PFSK-1 (cell line): ENCODE measurements at regions not wholly inside any gene's neighbourhood (a gene's known extent, or its start where the extent isn't known, plus 50 kb on each side); places are given as distances from the start of the nearest gene placed in this dataset.

Source experiments
- FOXP2 ChIP-seq: optimal IDR thresholded peaks from 2 replicates; pipeline ENCODE3; 2011; ENCODE audit warnings: borderline replicate concordance, control low read depth, inconsistent platforms; ENCODE audit not compliant: insufficient read depth; ENCODE audit errors: extremely low read length, extremely low read depth
- POLR2AphosphoS5 ChIP-seq: IDR thresholded peaks from 2 replicates; pipeline ENCODE4 v1.6.1; 2012; ENCODE audit warnings: low read depth, mild to moderate bottlenecking, control low read depth, low read length, moderate library complexity
- SIN3A ChIP-seq: IDR thresholded peaks from 2 replicates; pipeline ENCODE4 v1.6.1; 2012; ENCODE audit warnings: mild to moderate bottlenecking, low read length, moderate library complexity, borderline replicate concordance; ENCODE audit not compliant: insufficient read depth
- TAF1 ChIP-seq: IDR thresholded peaks from 2 replicates; pipeline ENCODE4 v1.6.1; 2012; ENCODE audit warnings: low read length, control low read depth, borderline replicate concordance; ENCODE audit not compliant: insufficient read depth
- TF ChIP-seq, protein P1 (sequence below), 2 experiments: IDR thresholded peaks; 2 replicates each; pipeline versions ENCODE4 v1.6.1 to v1.8.0; 2011 to 2012; ENCODE audit warnings: low read depth in 2 of 2, low read length in 2 of 2, control low read depth in 1 of 2, inconsistent platforms in 1 of 2, mild to moderate bottlenecking in 1 of 2, moderate library complexity in 1 of 2; ENCODE audit not compliant: insufficient read depth in 1 of 2

DNA sequence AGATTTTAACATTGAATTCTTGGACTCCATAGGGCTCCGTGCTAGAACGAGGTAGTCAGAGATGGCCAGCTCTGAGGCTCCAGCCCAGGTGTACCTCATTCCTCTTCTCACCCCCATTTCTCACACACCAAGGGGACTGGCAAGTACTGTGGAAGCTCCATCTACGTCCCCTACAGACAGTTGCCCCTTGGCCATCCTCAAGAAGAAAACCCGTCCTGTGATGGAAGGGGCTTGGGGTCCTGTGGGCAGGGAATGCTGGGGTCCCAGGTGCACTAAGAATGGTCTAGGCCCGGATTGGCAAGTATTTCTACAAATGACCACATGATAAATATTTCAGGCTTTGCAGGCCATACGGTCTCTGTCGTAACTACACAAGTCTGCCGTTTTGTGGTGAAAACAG, 110.3 kb downstream of the PDCL3 start:
- TF ChIP-seq, protein P1, sequence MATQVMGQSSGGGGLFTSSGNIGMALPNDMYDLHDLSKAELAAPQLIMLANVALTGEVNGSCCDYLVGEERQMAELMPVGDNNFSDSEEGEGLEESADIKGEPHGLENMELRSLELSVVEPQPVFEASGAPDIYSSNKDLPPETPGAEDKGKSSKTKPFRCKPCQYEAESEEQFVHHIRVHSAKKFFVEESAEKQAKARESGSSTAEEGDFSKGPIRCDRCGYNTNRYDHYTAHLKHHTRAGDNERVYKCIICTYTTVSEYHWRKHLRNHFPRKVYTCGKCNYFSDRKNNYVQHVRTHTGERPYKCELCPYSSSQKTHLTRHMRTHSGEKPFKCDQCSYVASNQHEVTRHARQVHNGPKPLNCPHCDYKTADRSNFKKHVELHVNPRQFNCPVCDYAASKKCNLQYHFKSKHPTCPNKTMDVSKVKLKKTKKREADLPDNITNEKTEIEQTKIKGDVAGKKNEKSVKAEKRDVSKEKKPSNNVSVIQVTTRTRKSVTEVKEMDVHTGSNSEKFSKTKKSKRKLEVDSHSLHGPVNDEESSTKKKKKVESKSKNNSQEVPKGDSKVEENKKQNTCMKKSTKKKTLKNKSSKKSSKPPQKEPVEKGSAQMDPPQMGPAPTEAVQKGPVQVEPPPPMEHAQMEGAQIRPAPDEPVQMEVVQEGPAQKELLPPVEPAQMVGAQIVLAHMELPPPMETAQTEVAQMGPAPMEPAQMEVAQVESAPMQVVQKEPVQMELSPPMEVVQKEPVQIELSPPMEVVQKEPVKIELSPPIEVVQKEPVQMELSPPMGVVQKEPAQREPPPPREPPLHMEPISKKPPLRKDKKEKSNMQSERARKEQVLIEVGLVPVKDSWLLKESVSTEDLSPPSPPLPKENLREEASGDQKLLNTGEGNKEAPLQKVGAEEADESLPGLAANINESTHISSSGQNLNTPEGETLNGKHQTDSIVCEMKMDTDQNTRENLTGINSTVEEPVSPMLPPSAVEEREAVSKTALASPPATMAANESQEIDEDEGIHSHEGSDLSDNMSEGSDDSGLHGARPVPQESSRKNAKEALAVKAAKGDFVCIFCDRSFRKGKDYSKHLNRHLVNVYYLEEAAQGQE (IDR thresholded peaks at IDR 0.05; ENCODE audit: insufficient read depth in 1 of 2, low read depth in 2 of 2, low read length in 2 of 2), result no peak
- TF ChIP-seq TAF1, result no peak
- no peak for TF ChIP-seq FOXP2
- TF ChIP-seq SIN3A, result no peak
- no peak for TF ChIP-seq POLR2AphosphoS5

DNA sequence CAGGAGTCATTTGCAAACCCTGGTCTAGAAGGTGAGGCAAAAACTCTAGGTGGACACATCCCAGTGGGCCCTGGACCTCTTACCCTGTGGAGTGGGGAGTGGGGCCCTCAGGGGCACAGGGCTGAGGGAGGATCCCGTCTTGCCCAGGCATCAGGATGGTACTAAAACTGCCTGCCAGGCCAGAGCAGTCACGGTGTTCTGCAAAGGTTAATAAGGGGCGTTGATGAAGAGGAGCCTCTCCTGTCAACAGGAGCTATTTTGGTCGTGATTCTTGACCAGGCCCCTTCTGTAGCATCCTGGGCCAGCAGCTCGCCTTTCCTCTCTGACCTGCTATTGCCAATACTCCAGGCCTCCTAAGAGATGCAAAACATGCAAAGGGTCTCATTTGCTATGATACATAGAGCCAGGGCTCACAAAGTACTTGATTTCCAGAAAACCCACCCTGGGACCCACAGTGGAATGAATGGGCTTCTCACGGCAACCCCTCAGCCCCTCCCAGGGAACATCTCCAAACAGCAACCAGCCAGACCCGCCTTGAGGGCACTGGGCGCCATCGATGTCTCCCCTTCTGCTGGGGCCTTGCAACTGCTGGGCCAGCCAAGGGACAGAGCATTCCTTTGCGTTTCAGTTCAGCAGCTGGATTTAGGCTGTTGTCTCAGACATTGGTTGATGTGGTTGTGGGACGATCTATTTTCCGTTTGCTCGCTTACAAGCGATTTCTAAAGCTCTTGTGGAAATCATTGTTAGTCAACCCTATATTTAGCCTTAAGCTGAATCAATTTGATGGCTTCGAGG, 111.1 kb downstream of the PDCL3 start:
- no peak for TF ChIP-seq FOXP2
- no peak for TF ChIP-seq POLR2AphosphoS5
- TF ChIP-seq, protein P1 (IDR thresholded peaks at IDR 0.05; ENCODE audit: insufficient read depth in 1 of 2, low read depth in 2 of 2, low read length in 2 of 2), result no peak
- TF ChIP-seq SIN3A, result no peak
- no peak for TF ChIP-seq TAF1

DNA sequence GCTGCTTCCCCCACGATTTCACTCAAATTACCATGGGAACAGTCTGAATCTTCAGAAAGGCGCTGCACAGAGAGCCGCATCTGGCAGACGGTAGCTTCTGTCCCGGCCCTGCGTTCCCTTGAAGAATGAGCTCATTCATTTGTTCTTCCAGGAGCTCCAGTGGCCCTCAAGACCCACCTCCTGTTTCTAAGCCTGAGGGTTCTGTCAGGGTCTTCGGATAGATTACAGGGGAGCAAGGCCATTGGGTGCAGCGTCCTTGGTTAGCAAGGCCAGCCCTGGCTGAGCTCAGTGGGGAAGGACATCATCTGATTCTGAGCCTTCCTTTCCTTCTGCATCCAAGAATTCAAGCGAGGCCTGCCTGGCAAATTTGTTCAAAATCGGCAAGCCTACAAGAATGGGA, 111.9 kb downstream of the PDCL3 start:
- no peak for TF ChIP-seq SIN3A

DNA sequence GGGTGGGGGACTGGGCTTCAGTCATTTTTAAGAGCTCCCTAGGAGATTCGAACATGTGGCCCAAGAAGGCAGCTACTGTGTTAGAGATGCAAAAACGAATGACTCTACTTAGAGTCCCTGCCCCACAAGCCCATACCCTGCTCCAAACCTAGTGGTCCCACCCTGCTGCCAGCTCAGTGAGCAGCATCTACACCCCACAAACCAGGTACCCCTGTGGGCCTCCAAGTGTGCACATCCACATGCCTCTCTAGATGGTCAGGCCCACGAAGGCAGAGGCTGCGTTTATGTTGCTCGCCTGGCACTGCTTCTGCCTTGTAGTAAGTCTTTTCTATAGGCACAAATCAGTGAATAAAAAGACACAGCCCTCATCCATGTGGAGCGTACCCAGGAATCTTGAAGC, 112.6 kb downstream of the PDCL3 start:
- TF ChIP-seq POLR2AphosphoS5, result no peak

DNA sequence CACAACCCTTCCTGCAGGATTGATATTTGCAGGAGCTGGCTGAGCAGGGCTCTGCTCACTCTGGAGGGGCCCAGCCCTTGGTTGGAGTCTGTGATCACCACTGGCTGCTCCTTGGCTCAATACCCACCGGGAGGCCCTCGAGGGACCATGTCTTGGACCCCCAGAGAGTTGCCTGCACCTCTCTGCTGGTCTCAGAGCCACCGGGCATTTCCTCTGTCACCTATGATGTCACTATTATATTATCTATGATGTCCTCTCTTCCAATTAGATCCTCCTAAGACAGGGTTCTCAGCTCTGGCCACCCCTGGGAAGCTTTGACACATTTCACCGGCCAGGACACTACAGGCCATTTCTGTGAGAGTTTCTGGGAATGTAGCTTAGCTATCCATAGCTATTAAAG, 113.1 kb downstream of the PDCL3 start:
- no peak for TF ChIP-seq POLR2AphosphoS5
- no peak for TF ChIP-seq SIN3A
- TF ChIP-seq TAF1, result no peak
- TF ChIP-seq, protein P1 (IDR thresholded peaks at IDR 0.05; ENCODE audit: insufficient read depth in 1 of 2, low read depth in 2 of 2, low read length in 2 of 2), result no peak

DNA sequence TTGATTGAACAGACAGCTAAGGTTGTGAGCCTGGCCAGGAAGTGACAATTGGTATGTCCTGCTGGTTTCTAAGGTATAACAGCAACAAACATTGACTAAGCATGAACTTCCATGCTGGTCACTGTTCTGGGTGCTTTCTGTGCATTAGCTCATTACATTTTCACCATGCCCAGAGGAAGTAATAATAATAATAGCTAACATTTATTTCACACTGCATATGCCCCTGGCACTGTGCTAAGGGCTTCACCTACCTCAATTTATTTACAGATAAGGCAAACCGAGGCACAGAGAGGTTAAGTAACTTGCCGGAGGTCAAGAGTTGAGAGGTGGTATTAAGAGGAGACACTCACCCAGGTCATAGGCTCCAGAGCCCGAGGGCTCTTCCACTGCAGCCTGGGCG, 113.6 kb downstream of the PDCL3 start:
- TF ChIP-seq, protein P1 (IDR thresholded peaks at IDR 0.05; ENCODE audit: insufficient read depth in 1 of 2, low read depth in 2 of 2, low read length in 2 of 2), result no peak
- TF ChIP-seq FOXP2 (no peak), SIN3A (no peak), TAF1 (no peak), POLR2AphosphoS5 (no peak)
